SK-N-SH treated with all-trans-retinoic acid at 6 μM for 48 hours (cell line): ENCODE measurements at regions not wholly inside any gene's neighbourhood (a gene's known extent, or its start where the extent isn't known, plus 50 kb on each side); places are given as distances from the start of the nearest gene placed in this dataset.

ENCODE experiments used
- ARNTL ChIP-seq: fragments of 450-650 bp; formaldehyde crosslinking; IDR thresholded peaks from 2 replicates; pipeline ENCODE4 v1.5.0; 2020; ENCODE audit warnings: low read depth, mild to moderate bottlenecking, moderate library complexity, borderline replicate concordance
- BACH2 ChIP-seq: fragments of 250-450 bp; sonication (Bioruptor Pico); IDR thresholded peaks from 2 replicates; pipeline ENCODE4 v1.9.0; 2021; ENCODE audit warnings: mild to moderate bottlenecking, borderline replicate concordance
- CREB5 ChIP-seq: fragments of 250-450 bp; sonication (Bioruptor Pico); IDR thresholded peaks from 2 replicates; pipeline ENCODE4 v1.5.1; 2020; ENCODE audit warnings: low read depth, mild to moderate bottlenecking, moderate library complexity
- CSRNP3 ChIP-seq: fragments of 250-450 bp; sonication (Bioruptor Pico); IDR thresholded peaks from 2 replicates; pipeline ENCODE4 v1.5.1; 2021; ENCODE audit warnings: mild to moderate bottlenecking, moderate library complexity
- SNAI2 ChIP-seq: fragments of 250-450 bp; sonication (Bioruptor Pico); IDR thresholded peaks from 2 replicates; pipeline ENCODE4 v1.5.0; 2020; ENCODE audit warnings: mild to moderate bottlenecking, moderate library complexity
- ZFP3 ChIP-seq: fragments of 250-450 bp; sonication (Bioruptor Pico); IDR thresholded peaks from 2 replicates; pipeline ENCODE4 v1.5.0; 2020; ENCODE audit warnings: mild to moderate bottlenecking, moderate library complexity
- ZFP30 ChIP-seq: fragments of 450-650 bp; formaldehyde crosslinking; IDR thresholded peaks from 2 replicates; pipeline ENCODE4 v1.5.0; 2022; ENCODE audit warnings: mild to moderate bottlenecking, moderate library complexity
- ZNF565 ChIP-seq: fragments of 450-650 bp; formaldehyde crosslinking; conservative IDR thresholded peaks from 2 replicates; pipeline ENCODE4 v1.5.0; 2020; ENCODE audit warnings: low read depth, mild to moderate bottlenecking, moderate library complexity
- ZNF70 ChIP-seq: fragments of 450-650 bp; formaldehyde crosslinking; IDR thresholded peaks from 2 replicates; pipeline ENCODE4 v1.5.0; 2020; ENCODE audit warnings: mild to moderate bottlenecking, moderate library complexity
- ZNF8 ChIP-seq: fragments of 450-650 bp; formaldehyde crosslinking; IDR thresholded peaks from 2 replicates; pipeline ENCODE4 v1.5.0; 2020; ENCODE audit warnings: mild to moderate bottlenecking, moderate library complexity
- TF ChIP-seq, protein P1 (sequence below): fragments of 250-450 bp; sonication (Bioruptor Pico); IDR thresholded peaks from 2 replicates; pipeline ENCODE4 v1.8.0; 2020; ENCODE audit warnings: mild to moderate bottlenecking, moderate library complexity, borderline replicate concordance

DNA sequence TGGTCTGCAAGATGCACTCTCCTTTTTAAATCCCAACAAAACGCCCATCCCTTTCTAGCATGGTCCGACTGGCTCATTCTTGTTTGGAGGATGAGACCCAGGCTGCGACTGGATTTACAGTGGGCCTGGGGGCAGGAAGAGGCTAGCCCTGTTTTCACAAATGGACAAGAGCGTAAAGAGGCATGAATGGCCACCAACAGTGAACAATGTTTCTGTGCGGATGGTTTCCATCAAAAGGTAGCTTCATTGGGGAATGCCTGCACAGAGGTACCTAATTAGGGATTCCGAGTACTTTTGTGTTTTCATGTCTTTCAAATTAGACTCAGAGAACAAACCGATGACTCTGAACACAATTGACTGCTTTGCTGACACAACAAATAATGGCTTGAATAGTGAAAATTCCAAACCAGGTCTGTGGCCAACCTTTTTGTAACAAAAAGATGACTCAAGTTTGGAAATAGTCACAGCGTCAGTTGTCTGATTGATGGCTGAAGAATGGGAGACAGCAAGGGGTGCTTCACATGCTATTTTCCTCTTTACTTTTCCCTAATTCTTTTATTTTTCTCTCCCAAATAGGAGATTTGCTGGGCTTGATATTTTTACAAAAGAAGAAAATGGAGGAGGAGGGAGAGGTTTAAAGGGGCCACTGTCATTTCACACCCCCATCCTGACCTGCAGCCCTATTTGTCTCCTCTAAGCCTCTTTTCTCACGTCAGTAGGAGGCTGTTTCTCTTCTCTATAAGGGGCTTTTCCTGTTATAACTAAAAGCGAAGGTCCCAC, 208.1 kb upstream of the S1PR3 start:
- TF ChIP-seq CREB5 (CRISPR knock-in tag) (no peak), ZFP30 (CRISPR knock-in tag) (no peak), ZNF70 (CRISPR knock-in tag) (no peak), ARNTL (CRISPR knock-in tag) (no peak), SNAI2 (CRISPR knock-in tag) (no peak), ZFP3 (no peak), ZNF8 (CRISPR knock-in tag) (no peak), BACH2 (CRISPR knock-in tag) (no peak), CSRNP3 (CRISPR knock-in tag) (no peak), ZNF565 (CRISPR knock-in tag) (no peak)
- TF ChIP-seq, protein P1, sequence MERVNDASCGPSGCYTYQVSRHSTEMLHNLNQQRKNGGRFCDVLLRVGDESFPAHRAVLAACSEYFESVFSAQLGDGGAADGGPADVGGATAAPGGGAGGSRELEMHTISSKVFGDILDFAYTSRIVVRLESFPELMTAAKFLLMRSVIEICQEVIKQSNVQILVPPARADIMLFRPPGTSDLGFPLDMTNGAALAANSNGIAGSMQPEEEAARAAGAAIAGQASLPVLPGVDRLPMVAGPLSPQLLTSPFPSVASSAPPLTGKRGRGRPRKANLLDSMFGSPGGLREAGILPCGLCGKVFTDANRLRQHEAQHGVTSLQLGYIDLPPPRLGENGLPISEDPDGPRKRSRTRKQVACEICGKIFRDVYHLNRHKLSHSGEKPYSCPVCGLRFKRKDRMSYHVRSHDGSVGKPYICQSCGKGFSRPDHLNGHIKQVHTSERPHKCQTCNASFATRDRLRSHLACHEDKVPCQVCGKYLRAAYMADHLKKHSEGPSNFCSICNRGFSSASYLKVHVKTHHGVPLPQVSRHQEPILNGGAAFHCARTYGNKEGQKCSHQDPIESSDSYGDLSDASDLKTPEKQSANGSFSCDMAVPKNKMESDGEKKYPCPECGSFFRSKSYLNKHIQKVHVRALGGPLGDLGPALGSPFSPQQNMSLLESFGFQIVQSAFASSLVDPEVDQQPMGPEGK (CRISPR knock-in tag): no peak
